GM23338 (cell line): ENCODE measurements at regions not wholly inside any gene's neighbourhood (a gene's known extent, or its start where the extent isn't known, plus 50 kb on each side); places are given as distances from the start of the nearest gene placed in this dataset.
A peak's percentile ranks its signal among the peaks of the same experiment; 100 is the strongest.

Experiments used
- ATAC-seq: fragments of 200-7000 bp; cut with Tn5 transposase; 3 replicates; pipeline ENCODE4 v1.9.1; 2020
- DNase-seq: peaks from one replicate; pipeline ENCODE4 v3.0.0-alpha.2; 2015; ENCODE audit warnings: low spot score
- H2AFZ ChIP-seq: fragments of 200-600 bp; sonication (generic); 2 replicates; pipeline ENCODE4 v1.8.0; 2016; ENCODE audit warnings: antibody characterized with exemption, mild to moderate bottlenecking, moderate library complexity
- H3F3A ChIP-seq: fragments of 200-600 bp; sonication (generic); replicated peaks from 2 replicates; pipeline ENCODE4 v1.8.0; 2017; ENCODE audit warnings: antibody characterized with exemption, mixed run types, low read depth
- H3K27ac ChIP-seq: fragments of 200-600 bp; sonication (generic); 2 replicates; pipeline ENCODE4 v1.6.1; 2016; ENCODE audit warnings: low read depth
- H3K27me3 ChIP-seq: fragments of 200-600 bp; sonication (generic); 2 replicates; pipeline ENCODE4 v1.8.0; 2016; ENCODE audit warnings: mild to moderate bottlenecking, mixed run types, moderate library complexity; ENCODE audit not compliant: insufficient read depth
- H3K36me3 ChIP-seq: fragments of 200-600 bp; sonication (generic); 2 replicates; pipeline ENCODE4 v1.8.0; 2016; ENCODE audit warnings: mild to moderate bottlenecking; ENCODE audit not compliant: insufficient read depth
- H3K4me1 ChIP-seq: fragments of 200-600 bp; sonication (generic); 2 replicates; pipeline ENCODE4 v1.8.0; 2016; ENCODE audit warnings: mild to moderate bottlenecking, moderate library complexity; ENCODE audit not compliant: insufficient read depth
- H3K4me2 ChIP-seq: fragments of 200-600 bp; sonication (generic); 2 replicates; pipeline ENCODE4 v1.7.1; 2017; ENCODE audit warnings: mixed run types
- H3K4me3 ChIP-seq: fragments of 200-600 bp; sonication (generic); 2 replicates; pipeline ENCODE4 v1.6.1; 2016; ENCODE audit warnings: mixed run types
- H3K79me2 ChIP-seq: fragments of 200-600 bp; sonication (generic); replicated peaks from 2 replicates; pipeline ENCODE4 v1.8.0; 2017; ENCODE audit warnings: mild to moderate bottlenecking; ENCODE audit not compliant: insufficient read depth
- H3K9me2 ChIP-seq: fragments of 200-600 bp; sonication (generic); 2 replicates; pipeline ENCODE4 v1.8.0; 2017; ENCODE audit not compliant: insufficient read depth
- H4K20me1 ChIP-seq: fragments of 200-600 bp; sonication (generic); replicated peaks from 2 replicates; pipeline ENCODE4 v1.8.0; 2017; ENCODE audit warnings: mild to moderate bottlenecking; ENCODE audit not compliant: insufficient read depth
- H3K27ac Mint-ChIP-seq: 2 replicates; pipeline ENCODE4 v1.8.0; 2020; ENCODE audit warnings: inconsistent platforms, mild to moderate bottlenecking, moderate library complexity, mixed read lengths
- H3K27me3 Mint-ChIP-seq: 3 replicates; pipeline ENCODE4 v1.8.0; 2022; ENCODE audit warnings: low read depth, mild to moderate bottlenecking, moderate library complexity, mixed read lengths, inconsistent platforms; ENCODE audit not compliant: insufficient read depth, poor library complexity
- H3K36me3 Mint-ChIP-seq: 3 replicates; pipeline ENCODE4 v1.8.0; 2021; ENCODE audit warnings: low read depth, mild to moderate bottlenecking, inconsistent platforms, moderate library complexity, mixed read lengths
- H3K4me1 Mint-ChIP-seq: 3 replicates; pipeline ENCODE4 v1.8.0; 2020; ENCODE audit warnings: mild to moderate bottlenecking, inconsistent platforms, mixed read lengths
- H3K4me3 Mint-ChIP-seq: 3 replicates; pipeline ENCODE4 v1.8.0; 2021; ENCODE audit warnings: moderate library complexity, mild to moderate bottlenecking, inconsistent platforms, mixed read lengths
- H3K9me3 Mint-ChIP-seq: 3 replicates; pipeline ENCODE4 v1.8.0; 2020; ENCODE audit warnings: moderate library complexity, mild to moderate bottlenecking, inconsistent platforms, mixed read lengths
- CREB1 ChIP-seq: fragments of 250-450 bp; sonication (Bioruptor Pico); IDR thresholded peaks from 2 replicates; pipeline ENCODE4 v1.5.0; 2020; ENCODE audit warnings: low read depth, mild to moderate bottlenecking, moderate library complexity
- EZH2 ChIP-seq: fragments of 200-600 bp; sonication (generic); IDR thresholded peaks from one replicate; pipeline ENCODE4 v1.8.0; 2017; ENCODE audit warnings: antibody characterized with exemption, mild to moderate bottlenecking, low read depth; ENCODE audit not compliant: unreplicated experiment
- EZH2phosphoT487 ChIP-seq: fragments of 200-600 bp; sonication (generic); IDR thresholded peaks from one replicate; pipeline ENCODE4 v1.8.1; 2018; ENCODE audit warnings: antibody characterized with exemption; ENCODE audit not compliant: unreplicated experiment
- JUNB ChIP-seq: IDR thresholded peaks from one replicate; pipeline ENCODE4 v1.6.1; 2016; ENCODE audit warnings: antibody characterized with exemption; ENCODE audit not compliant: unreplicated experiment
- NANOG ChIP-seq: IDR thresholded peaks from 2 replicates; pipeline ENCODE4 v1.6.1; 2016; ENCODE audit warnings: antibody characterized with exemption, borderline replicate concordance
- POLR2AphosphoS5 ChIP-seq: IDR thresholded peaks from 2 replicates; pipeline ENCODE4 v1.6.1; 2016; ENCODE audit warnings: antibody characterized with exemption, low read depth
- STAT1 ChIP-seq: IDR thresholded peaks from one replicate; pipeline ENCODE4 v1.6.1; 2016; ENCODE audit warnings: antibody characterized with exemption; ENCODE audit not compliant: unreplicated experiment
- ZNF114 ChIP-seq: fragments of 250-450 bp; sonication (Bioruptor Pico); IDR thresholded peaks from 2 replicates; pipeline ENCODE4 v1.5.0; 2020; ENCODE audit warnings: mild to moderate bottlenecking, moderate library complexity
- ZNF331 ChIP-seq: fragments of 250-450 bp; sonication (Bioruptor Pico); IDR thresholded peaks from 2 replicates; pipeline ENCODE4 v1.5.0; 2020; ENCODE audit warnings: low read depth, mild to moderate bottlenecking, moderate library complexity
- TF ChIP-seq, protein P1 (sequence below), 2 experiments: fragments of 200-600 bp in 1 of 2; sonication (generic) in 1 of 2; conservative IDR thresholded peaks; 2 replicates each; pipeline versions ENCODE4 v1.5.1 to v1.6.1; 2016 to 2017; ENCODE audit warnings: antibody characterized with exemption in 2 of 2, low read depth in 2 of 2, mild to moderate bottlenecking in 2 of 2, moderate library complexity in 1 of 2
- TF ChIP-seq, protein P2 (sequence below): IDR thresholded peaks from 2 replicates; pipeline ENCODE4 v1.6.1; 2016; ENCODE audit warnings: antibody characterized with exemption
- TF ChIP-seq, protein P3 (sequence below): IDR thresholded peaks from one replicate; pipeline ENCODE4 v1.6.1; 2018; ENCODE audit warnings: antibody characterized with exemption; ENCODE audit not compliant: unreplicated experiment

- Histone ChIP-seq H3F3A (no peaks in the 10 kb centered on the region), H3K79me2 (no peaks in the 10 kb centered on the region), H3K36me3 (no peaks in the 10 kb centered on the region), H3K27ac (no peak overlapping the region), H2AFZ (no peak overlapping the region), H3K27me3 (no peaks in the 10 kb centered on the region), H3K4me2 (no peak overlapping the region), H3K9me2 (0 out of 2 replicates have a peak, but pooled peaks cover 2% of the 10 kb centered on the region), H3K4me1 (no peaks in the 10 kb centered on the region), H3K4me3 (no peak overlapping the region), H4K20me1 (no peaks in the 10 kb centered on the region)
- peaks cover 7% of the 10 kb centered on the region for H3K4me1 Mint-ChIP-seq
- DNase-seq (no peak), ATAC-seq (no peak)
- no peaks in the 10 kb centered on the region for H3K9me3 Mint-ChIP-seq
- no peak overlapping the region for H3K4me3 Mint-ChIP-seq
- no peaks in the 10 kb centered on the region for H3K36me3 Mint-ChIP-seq
- TF ChIP-seq ZNF331 (no peak), POLR2AphosphoS5 (no peak), NANOG (no peak), ZNF114 (CRISPR knock-in tag) (no peak), JUNB (no peak), EZH2phosphoT487 (no peak), EZH2 (no peak)
- TF ChIP-seq, protein P1, sequence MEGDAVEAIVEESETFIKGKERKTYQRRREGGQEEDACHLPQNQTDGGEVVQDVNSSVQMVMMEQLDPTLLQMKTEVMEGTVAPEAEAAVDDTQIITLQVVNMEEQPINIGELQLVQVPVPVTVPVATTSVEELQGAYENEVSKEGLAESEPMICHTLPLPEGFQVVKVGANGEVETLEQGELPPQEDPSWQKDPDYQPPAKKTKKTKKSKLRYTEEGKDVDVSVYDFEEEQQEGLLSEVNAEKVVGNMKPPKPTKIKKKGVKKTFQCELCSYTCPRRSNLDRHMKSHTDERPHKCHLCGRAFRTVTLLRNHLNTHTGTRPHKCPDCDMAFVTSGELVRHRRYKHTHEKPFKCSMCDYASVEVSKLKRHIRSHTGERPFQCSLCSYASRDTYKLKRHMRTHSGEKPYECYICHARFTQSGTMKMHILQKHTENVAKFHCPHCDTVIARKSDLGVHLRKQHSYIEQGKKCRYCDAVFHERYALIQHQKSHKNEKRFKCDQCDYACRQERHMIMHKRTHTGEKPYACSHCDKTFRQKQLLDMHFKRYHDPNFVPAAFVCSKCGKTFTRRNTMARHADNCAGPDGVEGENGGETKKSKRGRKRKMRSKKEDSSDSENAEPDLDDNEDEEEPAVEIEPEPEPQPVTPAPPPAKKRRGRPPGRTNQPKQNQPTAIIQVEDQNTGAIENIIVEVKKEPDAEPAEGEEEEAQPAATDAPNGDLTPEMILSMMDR (conservative IDR thresholded peaks at IDR 0.05; ENCODE audit: low read depth in 2 of 2) = no peak
- H3K27ac Mint-ChIP-seq = no peak overlapping the region
- H3K27me3 Mint-ChIP-seq = peaks cover 2% of the 10 kb centered on the region
Measured at GRCh38 chr3:157956176-157956575, 150.0 kb downstream of the SHOX2 start.

- no peak overlapping the region for H3K27ac ChIP-seq
- Mint-ChIP-seq H3K36me3 (no peaks in the 10 kb centered on the region), H3K4me1 (peaks cover 5% of the 10 kb centered on the region), H3K9me3 (no peaks in the 10 kb centered on the region; the same call in 2 of the 3 replicates), H3K27me3 (peaks cover 2% of the 10 kb centered on the region), H3K4me3 (no peak overlapping the region), H3K27ac (no peak overlapping the region)
- no peaks in the 10 kb centered on the region for H3K79me2 ChIP-seq
- no peak for ATAC-seq
- H3K9me2 ChIP-seq = 0 out of 2 replicates have a peak, but pooled peaks cover 2% of the 10 kb centered on the region
- no peaks in the 10 kb centered on the region for H3K27me3 ChIP-seq
- no peaks in the 10 kb centered on the region for H4K20me1 ChIP-seq
- peak overlapping the region; percentile 60; the same call in 1 of the 2 replicates for H2AFZ ChIP-seq
- H3F3A ChIP-seq = no peaks in the 10 kb centered on the region
- no peak for DNase-seq
- H3K36me3 ChIP-seq = no peaks in the 10 kb centered on the region
- H3K4me1 ChIP-seq = no peaks in the 10 kb centered on the region
- TF ChIP-seq EZH2 (no peak), ZNF114 (CRISPR knock-in tag) (no peak), JUNB (no peak), STAT1 (no peak), CREB1 (CRISPR knock-in tag) (no peak), POLR2AphosphoS5 (no peak), ZNF331 (no peak), EZH2phosphoT487 (no peak)
- TF ChIP-seq, protein P2, sequence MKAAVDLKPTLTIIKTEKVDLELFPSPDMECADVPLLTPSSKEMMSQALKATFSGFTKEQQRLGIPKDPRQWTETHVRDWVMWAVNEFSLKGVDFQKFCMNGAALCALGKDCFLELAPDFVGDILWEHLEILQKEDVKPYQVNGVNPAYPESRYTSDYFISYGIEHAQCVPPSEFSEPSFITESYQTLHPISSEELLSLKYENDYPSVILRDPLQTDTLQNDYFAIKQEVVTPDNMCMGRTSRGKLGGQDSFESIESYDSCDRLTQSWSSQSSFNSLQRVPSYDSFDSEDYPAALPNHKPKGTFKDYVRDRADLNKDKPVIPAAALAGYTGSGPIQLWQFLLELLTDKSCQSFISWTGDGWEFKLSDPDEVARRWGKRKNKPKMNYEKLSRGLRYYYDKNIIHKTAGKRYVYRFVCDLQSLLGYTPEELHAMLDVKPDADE = no peak
- TF ChIP-seq, protein P3, sequence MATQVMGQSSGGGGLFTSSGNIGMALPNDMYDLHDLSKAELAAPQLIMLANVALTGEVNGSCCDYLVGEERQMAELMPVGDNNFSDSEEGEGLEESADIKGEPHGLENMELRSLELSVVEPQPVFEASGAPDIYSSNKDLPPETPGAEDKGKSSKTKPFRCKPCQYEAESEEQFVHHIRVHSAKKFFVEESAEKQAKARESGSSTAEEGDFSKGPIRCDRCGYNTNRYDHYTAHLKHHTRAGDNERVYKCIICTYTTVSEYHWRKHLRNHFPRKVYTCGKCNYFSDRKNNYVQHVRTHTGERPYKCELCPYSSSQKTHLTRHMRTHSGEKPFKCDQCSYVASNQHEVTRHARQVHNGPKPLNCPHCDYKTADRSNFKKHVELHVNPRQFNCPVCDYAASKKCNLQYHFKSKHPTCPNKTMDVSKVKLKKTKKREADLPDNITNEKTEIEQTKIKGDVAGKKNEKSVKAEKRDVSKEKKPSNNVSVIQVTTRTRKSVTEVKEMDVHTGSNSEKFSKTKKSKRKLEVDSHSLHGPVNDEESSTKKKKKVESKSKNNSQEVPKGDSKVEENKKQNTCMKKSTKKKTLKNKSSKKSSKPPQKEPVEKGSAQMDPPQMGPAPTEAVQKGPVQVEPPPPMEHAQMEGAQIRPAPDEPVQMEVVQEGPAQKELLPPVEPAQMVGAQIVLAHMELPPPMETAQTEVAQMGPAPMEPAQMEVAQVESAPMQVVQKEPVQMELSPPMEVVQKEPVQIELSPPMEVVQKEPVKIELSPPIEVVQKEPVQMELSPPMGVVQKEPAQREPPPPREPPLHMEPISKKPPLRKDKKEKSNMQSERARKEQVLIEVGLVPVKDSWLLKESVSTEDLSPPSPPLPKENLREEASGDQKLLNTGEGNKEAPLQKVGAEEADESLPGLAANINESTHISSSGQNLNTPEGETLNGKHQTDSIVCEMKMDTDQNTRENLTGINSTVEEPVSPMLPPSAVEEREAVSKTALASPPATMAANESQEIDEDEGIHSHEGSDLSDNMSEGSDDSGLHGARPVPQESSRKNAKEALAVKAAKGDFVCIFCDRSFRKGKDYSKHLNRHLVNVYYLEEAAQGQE = no peak
- TF ChIP-seq, protein P1 (conservative IDR thresholded peaks at IDR 0.05; ENCODE audit: low read depth in 2 of 2) = no peak
- H3K4me2 ChIP-seq = no peak overlapping the region
- no peak overlapping the region for H3K4me3 ChIP-seq
Measured at GRCh38 chr3:157953565-157953964, 152.7 kb downstream of the SHOX2 start.
